GM20000 (cell line): ENCODE measurements at regions not wholly inside any gene's neighbourhood (a gene's known extent, or its start where the extent isn't known, plus 50 kb on each side); places are given as distances from the start of the nearest gene placed in this dataset.

Experiments
- DNase-seq: peaks from one replicate; pipeline ENCODE4 v3.0.0; 2012; ENCODE audit warnings: low spot score
- TF ChIP-seq, protein P1 (sequence below): IDR thresholded peaks from 2 replicates; pipeline ENCODE4 v1.5.1; 2012; ENCODE audit warnings: mild to moderate bottlenecking, control low read depth; ENCODE audit errors: extremely low read depth, missing control alignments

DNA sequence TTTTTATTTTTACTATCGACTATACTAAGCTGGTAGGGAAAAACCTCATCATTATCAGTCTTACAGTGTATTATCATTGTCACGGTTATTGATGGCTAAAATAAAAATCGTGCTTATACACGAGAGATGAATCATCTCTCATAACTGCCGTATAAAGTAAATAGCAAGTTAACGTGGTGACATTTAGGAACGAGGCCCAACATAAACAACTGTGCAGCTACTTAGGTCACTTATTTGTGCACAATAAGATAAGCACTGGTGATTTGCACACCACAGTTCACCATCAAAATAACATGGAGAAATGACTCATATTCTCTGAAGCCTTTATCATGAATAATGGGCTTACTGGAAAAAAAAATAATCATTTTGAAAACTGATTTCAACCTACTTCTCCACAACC is 482.0 kb upstream of the TENM3 start:
- no peak for DNase-seq
- TF ChIP-seq, protein P1, sequence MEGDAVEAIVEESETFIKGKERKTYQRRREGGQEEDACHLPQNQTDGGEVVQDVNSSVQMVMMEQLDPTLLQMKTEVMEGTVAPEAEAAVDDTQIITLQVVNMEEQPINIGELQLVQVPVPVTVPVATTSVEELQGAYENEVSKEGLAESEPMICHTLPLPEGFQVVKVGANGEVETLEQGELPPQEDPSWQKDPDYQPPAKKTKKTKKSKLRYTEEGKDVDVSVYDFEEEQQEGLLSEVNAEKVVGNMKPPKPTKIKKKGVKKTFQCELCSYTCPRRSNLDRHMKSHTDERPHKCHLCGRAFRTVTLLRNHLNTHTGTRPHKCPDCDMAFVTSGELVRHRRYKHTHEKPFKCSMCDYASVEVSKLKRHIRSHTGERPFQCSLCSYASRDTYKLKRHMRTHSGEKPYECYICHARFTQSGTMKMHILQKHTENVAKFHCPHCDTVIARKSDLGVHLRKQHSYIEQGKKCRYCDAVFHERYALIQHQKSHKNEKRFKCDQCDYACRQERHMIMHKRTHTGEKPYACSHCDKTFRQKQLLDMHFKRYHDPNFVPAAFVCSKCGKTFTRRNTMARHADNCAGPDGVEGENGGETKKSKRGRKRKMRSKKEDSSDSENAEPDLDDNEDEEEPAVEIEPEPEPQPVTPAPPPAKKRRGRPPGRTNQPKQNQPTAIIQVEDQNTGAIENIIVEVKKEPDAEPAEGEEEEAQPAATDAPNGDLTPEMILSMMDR = no peak

- no peak for DNase-seq
- TF ChIP-seq, protein P1 = no peak
Measured at GRCh38 chr4:181766061-181766548, 477.1 kb upstream of the TENM3 start.

DNA sequence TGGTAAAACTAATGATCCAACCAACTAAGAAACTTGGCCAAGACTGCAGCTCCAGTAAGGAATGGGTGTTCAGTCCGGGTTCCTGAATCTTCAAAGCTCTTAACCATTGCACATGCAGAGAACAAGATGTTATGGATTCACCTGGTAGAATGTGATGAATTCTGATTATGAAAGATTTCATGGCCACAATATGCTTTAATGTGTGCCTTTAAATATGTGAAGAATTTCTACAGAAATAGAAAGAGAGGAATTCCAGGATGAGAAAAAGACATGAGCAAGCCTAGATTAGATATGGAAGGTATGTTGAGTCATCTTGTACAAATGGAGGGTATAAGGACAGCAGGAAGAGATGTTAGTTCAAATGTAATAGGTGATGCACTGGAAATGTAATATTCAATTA is 472.2 kb upstream of the TENM3 start:
- TF ChIP-seq, protein P1 = no peak
- DNase-seq = no peak

- DNase-seq = no peak
Measured at GRCh38 chr4:181775298-181775697, 467.9 kb upstream of the TENM3 start.

DNA sequence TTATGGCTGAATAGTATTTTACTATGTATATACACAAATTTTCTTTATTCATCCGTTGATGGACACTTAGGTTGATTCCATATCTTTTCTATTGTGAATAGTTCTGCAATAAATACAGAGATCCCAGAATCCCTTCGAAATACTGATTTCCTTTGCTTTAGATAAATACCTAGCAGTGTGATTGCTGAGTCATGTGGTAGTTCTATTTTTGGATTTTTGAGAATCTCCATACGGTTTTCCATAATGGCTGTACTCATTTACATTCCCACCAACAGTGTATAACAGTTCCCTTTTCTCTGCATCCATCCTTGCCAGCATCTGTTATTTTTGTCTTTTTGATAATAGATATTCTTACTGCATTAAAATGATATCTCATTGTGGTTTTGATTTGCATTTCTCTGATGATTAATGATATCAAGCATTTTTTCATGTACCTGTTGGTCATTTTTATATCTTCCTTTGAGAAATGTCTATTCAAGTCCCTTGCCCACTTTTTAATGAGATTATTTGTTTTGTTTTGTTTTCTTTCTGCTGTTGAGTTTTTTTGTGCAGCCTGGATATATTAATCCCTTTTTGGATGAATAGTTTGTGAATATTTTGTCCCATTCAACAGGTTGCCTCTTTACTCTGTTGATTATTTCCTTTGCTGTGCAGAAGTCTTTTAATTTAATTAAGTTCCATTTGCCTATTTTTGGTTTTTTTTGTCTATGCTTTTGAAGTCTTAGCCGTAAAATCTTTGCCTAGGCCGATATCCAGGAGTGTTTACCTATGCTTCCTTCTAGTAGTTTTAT is 466.7 kb upstream of the TENM3 start:
- TF ChIP-seq, protein P1 = no peak
- no peak for DNase-seq

More at GRCh38 chr4:181775298-181775697, 467.9 kb upstream of the TENM3 start:
- TF ChIP-seq, protein P1 = no peak

- TF ChIP-seq, protein P1 = no peak
- DNase-seq = no peak
Measured at GRCh38 chr4:181777518-181777917, 465.7 kb upstream of the TENM3 start.

DNA sequence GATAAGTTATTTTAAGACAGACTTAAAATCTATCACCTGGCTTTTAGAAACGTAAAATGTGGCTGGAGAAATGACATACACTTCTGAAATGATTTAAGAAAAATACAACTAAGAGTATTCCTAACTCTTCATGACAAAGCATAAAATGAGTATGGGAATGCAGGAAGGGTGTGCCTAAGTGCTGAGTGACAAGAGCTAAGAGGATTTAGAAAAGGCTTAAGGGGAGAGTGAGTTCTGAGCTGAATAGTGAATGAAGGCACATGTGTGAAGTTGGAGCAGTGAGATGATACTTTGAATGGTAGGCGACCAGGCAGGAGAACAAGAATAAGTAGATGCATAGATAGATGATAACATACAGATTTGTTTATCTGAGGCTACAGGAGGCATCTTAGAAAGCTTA is 458.3 kb upstream of the TENM3 start:
- TF ChIP-seq, protein P1 = no peak
- DNase-seq = no peak
